ENCODE measurements at regions not wholly inside any gene's neighbourhood (a gene's known extent, or its start where the extent isn't known, plus 50 kb on each side); places are given as distances from the start of the nearest gene placed in this dataset.
"Not testable (repeated sequence)": the region's sequence is repeated elsewhere in the genome, so short reads cannot be mapped to it uniquely, and the experiment has no call there.

DNA sequence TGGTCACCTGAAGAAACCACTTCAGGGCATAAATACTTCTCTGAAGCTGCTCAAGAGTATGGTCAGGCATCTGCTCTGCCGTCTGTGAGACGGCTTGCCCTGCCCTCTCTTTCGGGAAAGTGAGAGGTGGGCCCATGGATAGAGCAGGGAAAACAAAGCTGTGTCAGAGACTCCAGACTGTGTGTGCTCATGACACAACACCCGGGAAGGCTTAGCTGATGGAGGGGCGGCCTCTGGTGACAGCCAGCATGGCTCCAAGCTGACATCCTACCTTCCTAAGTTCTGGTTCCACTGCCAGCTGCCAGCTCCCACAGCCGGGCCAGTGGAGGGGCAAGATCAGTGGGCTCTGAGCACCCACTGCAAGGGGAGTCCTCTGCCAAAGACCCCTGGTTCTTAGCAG lies 215.3 kb downstream of the ANKRD30B start:
- DNase-seq (ENCODE audit: low spot score), result no peak

DNA sequence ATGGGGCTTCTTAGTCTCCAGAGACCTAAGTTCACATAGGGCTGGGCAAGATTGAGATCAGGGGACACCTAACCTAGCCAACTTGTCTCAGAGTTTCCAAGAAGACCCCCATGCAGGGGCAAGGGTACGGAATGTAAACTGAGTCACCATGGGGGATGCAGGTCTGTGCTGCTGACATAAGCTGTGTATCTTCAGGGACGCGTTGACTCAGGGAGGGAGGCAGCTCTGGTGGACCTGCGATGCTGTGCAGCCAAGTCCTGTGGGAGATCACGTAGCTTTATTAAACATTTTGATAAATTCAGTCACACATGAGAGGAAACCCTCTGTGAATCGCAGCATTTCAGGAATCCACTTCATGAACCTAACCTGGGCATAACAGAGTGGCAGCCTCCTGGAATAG lies 216.0 kb downstream of the ANKRD30B start:
- no peak for DNase-seq (ENCODE audit: low spot score)

DNA sequence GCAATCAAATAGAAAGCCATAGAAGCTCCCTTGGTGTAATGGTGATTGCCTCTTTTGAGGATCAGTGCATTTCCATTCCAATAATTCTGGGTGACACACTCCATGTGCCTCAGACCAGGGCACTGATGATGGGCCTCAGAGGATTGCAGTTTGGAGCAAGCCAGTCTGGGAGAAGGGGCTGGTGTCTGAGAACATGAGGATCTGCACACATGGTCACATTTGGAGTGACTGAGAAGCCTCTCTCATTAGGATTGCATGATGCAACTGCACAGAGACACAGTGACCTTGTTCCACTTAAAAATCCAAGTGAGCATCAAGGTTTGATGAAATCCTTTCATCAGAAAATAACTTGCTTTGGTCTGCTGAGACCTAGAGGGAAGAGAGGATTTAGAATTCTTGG lies 216.4 kb downstream of the ANKRD30B start:
- no peak for DNase-seq (ENCODE audit: low spot score)

DNA sequence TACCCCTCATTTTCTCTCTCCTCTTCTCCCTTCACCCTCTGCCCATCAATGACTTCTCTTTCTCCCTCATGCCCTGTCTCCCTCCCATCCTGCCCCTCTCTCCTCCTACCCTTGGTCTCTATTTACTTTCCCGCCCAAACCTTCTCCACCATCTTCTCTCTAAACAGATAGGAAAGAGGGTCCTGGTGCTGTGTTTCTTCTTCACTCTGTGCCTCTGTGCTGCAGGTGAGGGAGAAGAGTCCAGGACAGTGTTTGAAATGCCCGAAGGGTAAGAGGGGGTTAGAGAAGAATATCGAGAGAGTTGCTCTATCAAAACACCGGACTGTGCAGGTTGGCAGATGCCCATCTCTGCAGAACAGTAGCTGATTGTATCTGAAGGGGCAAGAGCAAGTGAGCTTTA lies 217.0 kb downstream of the ANKRD30B start:
- DNase-seq (ENCODE audit: low spot score), result not testable (repeated sequence)

DNA sequence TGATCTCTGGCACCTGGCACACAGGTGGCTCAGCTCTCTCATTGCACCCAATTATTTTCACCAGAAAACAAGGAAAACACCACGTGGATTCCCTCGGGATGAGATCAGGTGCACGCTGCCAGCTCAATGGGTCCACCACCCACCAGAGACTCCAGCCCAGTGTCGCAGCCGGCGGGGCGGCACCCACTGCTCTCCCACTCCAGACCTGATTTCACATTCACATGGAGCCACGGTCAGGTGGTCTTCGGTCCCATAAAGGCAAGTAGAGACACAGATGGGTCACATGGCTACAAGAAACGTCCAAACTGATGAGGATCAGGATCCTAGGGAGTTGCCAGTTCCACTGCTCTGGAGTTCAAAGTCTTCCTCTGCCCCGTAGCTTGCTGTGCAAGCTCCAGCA lies 217.6 kb downstream of the ANKRD30B start:
- DNase-seq (ENCODE audit: low spot score), result no peak

DNA sequence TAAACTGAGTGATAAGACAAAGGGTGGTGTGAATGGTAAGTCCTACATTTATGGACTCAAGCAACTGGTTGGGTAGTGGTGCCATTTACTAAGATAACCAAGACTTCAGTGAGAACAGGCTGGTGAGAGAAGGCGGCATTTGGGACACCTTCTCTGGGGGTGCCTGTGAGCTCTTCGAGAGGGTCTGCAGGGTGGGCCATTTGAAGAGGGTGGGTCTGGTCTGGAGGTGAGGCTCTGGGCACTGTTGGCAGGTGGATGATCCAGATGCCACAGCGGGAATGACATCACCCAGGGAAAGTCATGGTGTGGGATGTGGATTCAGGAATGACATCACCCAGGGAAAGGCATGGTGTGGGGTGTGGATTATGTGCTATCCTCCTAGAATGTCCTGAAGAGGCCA lies 219.3 kb downstream of the ANKRD30B start:
- DNase-seq (ENCODE audit: low spot score), result not testable (repeated sequence)

DNA sequence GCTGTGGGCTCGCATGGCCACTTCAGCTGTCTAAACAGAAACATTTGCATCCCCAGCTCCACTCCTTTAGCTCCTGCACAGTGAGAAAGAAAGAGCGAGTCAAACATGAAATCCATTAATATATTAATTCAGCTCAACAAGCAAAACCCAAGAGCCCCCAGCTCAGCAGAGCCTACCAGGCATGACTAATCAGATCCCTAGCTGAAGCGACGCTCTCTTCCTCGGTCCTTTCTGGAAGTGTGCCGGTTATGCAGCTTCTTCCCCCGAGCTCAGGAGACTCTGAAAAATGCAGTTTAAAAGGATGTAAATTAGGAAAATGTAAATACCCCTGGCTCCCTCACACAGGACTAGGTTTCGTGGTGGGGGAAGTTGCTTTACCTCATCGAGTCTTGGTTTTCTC lies 221.5 kb downstream of the ANKRD30B start:
- no peak for DNase-seq (ENCODE audit: low spot score)

DNA sequence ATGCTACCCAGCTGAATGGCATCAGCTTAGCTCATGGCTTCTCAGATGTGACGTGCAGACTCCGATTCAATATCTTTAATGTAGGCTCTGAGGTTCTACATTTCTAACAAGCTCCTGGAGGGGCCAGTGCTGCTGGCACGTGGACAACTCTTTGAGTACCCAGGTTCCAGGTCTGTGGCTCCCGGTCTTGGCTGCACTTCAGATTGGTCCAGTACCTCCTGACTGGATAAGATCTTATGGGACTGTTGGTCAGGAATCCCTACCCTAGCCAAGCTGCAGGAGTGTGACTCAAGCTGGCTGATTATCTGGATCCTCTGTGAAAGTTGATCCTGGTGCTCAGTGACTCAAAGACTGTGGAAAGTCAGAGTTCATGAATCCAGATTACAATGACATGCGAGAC lies 222.1 kb downstream of the ANKRD30B start:
- no peak for DNase-seq (ENCODE audit: low spot score)

DNA sequence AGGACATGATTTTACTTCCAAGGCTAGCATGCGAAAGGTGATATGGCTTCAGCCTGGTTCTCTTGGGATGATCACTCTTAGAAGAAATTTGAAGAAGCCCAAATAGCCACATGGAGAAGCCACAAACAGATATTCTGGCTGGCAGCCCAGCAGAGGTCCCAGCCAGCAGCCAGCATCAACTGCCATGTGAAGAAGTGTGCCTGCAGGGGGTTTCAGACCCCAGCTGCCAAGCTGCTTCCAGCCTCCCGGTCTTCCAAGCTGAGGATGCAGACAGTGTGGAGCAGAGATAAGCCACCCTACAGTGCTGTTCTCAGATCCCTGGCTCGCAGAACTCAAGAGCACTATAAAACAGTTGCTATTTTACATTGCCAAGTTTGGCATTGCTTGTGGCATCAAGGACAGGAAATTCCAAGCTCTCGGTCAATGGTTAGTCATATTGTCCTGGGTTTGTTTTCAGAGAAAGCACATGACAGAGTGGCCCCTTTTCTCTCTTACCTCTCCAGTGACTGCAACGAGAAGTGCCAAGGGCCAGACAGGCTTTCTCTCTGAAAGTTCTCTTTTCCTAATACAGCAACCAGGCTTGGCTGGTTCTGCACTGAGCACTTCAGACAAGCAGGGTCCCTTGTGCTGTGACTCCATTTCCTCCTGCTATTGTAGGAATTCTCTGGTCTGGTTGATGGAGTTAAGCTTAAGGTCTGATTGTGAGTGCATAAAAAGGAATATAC lies 223.7 kb downstream of the ANKRD30B start:
- DNase-seq (ENCODE audit: low spot score), result no peak

DNA sequence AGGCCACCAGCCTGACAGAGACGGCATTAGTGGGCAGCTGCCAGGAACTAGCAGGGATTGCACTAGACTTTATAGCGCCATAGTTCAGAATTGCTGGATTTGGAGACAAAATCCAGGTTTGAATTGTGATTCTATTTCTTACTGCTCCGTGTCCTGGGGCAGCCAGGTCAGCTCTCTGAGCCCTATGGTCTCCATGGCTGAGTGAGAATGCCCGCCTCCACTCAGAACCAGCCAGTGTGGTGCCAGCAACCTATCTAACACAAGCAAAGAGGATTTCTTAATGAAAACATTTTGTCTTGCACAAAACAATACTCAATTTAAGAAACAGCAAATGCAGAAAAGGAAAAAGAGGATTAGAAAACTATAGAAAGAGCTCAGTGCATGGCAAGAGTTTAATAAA lies 225.4 kb downstream of the ANKRD30B start:
- not testable (repeated sequence) for DNase-seq (ENCODE audit: low spot score)

DNA sequence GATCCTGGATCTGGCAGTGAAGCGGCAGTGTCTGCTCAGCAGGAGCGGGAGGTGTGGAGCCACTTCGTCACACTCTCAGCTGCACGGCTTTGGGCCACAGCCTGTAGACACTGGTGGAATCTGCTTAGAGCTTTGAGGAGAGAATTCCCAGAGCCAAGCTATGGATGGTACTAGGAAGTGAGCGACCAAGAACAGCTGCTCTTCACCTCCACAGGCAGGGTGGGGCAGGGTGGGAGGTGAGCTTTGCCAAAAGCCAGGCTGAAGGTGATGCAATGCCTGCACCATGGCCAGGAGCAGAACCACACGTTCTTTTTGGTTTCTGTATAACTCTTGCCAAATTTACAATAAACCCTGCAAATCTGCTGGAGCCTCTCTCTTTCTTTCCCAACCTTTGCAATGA lies 226.1 kb downstream of the ANKRD30B start:
- DNase-seq (ENCODE audit: low spot score), result no peak

DNA sequence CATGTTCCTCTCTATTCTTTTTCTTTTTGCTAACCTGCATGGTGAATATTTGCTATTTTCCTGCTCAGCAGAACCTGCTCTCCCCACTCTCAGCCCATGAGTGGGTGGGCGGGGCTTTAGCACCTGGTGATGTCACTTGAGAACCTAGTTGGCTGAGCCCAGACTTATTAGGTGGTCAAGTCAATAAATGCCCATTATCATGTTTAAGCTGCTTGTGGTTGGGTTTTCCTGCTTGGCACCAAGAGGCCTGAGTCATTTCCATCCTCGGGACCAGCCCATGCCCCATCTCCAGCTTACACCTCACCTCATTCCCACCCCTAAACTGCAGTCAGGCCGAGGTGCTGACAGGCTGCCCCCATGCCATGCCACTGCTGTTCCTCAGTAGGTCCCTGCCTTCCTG lies 226.6 kb downstream of the ANKRD30B start:
- DNase-seq (ENCODE audit: low spot score), result no peak

DNA sequence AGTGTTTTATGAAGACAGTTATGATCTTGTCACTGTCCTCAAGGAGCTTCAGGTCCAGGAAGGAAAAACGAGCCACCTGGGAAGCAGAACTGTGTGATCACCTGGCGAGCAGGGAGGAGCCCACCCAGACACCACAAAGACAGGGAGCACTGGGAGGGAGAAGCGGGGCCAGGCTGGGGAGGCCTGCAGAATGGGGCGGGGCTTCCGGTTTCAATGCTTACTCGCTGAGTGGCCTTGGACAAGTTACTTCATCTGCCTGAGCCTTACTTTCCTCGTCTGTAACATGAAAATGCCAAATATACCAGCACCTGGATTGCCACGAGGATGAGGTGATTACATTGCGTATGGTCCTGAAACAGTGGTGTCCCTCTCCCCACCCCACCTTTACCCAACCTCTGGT lies 227.5 kb downstream of the ANKRD30B start:
- DNase-seq (ENCODE audit: low spot score), result no peak

DNA sequence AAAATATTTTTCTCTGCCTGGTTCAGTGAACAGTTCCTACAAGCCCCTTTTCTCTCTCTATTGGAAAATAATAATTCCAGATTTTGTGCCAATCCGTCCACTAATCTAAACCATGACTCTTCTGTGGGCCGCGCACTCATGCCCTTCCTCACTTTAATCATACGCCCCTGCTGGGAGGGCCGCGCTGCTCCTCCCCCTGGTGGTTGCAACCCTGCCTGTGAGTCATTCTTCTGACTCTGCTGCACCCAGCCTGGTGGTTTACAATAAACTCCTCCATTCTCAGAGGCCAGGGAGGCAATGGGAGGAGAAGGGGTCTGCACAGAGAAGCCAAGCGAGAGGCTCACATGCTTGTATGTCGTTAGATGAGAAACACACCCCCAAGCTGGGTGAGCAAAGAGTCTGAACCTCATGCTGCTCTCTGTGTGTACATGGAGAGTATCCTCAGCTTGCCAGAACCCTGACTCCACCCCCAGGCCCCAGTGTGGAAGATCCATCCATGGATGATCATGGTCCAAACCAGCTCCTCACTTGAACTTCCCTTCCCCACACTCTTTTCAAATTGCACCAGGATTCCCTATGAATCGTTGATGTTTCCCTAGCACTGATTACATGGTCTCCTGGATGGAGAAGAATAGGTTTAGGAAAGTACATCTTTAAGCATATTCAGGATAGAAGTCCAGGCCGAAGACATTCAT lies 228.9 kb downstream of the ANKRD30B start:
- DNase-seq (ENCODE audit: low spot score), result no peak

DNA sequence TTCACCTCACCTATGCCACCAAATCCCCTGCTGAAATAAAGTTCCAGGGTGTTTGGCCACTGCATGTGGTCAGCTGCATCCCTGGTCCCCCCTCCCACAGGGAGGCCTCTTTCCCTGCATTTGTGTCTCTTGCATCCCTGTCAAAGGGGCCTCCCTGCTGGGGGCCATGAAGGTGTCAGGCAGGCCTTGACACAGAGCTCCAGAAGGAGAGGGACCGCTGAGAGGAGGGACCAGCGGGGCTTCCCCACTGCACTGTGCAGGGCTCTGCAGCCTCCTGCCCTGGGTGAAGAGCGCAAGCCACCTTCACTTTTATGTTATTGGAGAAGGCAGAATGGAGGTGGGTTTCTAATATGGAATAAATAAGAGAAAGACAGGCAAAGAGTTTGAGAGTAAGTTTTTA lies 230.2 kb downstream of the ANKRD30B start:
- no peak for DNase-seq (ENCODE audit: low spot score)

DNA sequence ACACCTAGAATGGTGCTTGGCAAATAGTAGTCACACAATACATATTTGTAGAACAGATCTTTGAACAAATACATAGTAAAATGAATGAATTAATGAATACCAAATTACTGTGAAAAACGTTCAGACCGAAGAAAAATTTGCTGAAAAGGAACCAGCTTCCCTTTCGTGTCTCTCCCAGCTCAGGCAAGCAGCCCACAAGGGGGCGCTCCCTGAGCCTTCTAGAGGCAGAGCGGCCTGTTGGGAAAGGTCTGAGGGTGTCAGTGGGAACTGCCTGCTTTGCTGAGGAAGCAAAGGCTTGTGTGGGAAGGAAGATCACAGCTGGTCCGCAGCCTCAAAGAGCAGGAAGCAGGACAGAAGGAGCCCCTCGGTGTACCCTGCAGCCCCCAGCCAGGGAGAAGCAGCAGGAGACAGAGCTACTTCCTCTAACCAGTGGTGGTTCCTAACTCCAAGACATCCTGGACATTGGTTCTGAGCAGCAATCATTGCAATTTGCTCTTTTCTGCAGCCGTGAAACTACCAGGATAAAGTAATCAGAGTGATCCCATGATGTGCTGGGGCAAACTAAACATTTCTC lies 231.1 kb downstream of the ANKRD30B start:
- DNase-seq (ENCODE audit: low spot score), result peak; percentile 3

DNA sequence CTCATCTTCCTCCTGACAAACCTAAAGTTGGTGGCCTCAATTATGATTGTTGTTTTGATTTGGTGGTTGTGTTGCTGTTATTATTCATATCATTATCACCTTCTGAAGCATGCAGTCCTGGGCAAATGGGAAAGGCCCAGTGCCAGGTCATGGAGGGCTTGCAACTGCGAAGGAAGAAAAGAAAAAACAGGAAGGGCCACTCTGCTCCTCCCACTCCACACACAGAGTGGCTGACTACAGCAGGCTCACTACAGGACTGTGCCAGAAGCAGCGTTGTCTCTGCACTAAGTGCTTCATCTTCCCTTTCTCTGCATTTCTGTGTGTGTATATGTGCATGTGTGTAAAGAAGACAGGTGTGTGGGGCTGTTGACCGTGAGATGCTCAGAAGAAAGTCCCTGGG lies 231.9 kb downstream of the ANKRD30B start:
- DNase-seq (ENCODE audit: low spot score), result no peak

DNA sequence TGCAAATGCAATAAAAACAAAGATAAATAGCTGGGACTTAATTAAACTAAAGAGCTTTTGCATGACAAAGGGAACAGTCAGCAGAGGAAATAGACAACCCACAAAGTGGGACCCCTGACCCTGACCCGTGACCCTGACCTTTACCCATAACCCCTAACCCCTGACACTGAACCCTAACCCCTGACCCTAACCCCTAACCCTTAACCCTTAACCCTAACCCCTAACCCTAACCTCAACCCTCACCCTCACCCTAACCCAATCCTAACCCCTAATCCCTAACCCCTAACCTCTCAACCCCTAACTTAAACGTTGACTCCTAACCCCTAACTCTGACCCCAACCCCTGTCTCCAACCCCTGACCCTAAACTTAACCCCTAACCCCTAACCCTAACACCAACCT lies 236.6 kb downstream of the ANKRD30B start:
- not testable (repeated sequence) for DNase-seq (ENCODE audit: low spot score)

DNA sequence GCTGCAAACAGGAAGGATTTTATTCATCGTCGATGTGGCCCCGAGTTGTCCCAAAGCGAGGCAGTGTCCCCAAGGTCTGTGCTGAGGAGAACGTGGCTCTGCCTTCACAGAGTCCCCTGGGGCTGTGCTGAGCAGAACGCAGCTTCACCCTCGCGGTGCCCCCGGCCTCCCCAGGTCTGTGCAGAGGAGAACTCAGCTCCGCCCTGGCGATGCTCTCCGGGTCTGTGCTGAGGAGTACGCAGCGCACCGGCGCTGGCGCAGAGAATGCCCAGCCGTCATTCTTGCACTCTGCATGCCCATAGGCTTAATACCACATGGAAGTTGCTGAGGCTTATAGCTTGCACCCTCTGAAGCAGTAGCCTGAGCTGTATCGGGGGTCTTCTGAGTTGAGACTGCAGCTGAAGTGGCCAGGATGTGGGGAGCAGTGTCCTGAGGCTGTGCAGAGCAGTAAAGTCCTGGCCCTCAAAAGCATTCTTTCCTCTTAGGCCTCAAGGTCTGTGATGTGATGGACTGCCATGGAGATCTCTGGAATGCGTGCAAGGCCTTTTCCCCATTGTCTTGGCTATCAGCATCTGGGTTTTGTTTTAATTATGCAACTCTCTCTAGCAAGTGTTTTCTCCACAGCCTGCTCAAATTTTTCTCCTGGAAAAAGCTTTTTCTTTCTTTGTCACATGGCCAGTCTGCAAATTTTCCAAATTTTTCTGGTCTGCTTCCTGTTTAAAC lies 237.5 kb downstream of the ANKRD30B start:
- not testable (repeated sequence) for DNase-seq (ENCODE audit: low spot score)

DNA sequence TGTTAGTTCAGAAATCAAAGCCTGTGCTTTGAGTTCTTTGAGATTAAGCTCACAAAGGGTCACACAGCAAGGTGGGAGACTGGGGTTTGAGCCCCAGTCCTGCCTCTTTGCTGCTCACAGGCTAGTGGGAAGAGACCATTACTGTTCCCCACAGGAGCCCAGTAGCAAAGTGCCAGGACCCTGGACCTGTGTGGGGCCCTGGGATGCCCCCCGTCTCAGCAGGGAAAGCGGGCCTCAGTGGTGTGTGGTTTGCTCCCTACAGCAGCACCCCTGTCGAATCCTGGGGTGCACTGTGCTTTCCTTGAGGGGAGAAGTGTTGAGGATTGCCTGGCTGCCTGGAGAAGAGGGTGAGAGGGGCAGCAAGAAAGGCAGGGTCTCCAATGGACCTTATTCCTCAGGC lies 239.4 kb downstream of the ANKRD30B start:
- not testable (repeated sequence) for DNase-seq (ENCODE audit: low spot score)

DNA sequence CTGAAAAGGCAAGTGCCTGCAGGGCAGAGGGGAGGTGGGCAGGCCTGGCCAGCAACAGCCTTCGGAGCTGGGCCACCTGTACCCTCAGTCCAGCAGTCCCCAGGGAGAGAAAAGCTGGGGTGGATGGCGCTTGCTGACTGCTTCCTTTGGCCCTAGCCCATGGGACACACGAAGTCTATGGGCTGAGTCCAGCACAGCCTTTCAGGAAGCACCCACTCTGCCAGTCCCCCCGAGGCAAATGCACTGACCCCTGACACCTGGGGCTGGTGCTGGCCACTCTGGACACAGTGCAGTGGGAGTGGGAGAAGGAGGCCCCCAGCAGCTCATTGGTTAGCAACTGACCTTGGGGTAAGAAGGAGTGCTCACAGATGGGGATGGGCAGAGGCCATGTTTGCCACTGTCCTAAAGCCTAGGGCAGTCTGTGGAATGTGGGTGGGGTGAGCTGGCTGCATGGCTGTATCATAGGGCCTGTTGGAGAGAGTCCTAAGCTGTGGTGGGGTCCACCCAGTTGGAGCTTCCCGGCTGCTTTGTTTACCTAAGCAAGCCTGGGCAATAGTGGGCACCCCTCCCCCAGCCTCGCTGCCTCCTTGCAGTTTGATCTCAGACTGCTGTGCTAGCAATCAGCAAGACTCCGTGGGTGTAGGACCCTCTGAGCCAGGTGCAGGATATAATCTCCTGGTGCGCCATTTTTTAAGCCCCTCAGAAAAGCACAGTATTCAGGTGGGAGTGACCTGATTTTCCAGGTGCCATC lies 240.2 kb downstream of the ANKRD30B start:
- DNase-seq (ENCODE audit: low spot score), result not testable (repeated sequence)

DNA sequence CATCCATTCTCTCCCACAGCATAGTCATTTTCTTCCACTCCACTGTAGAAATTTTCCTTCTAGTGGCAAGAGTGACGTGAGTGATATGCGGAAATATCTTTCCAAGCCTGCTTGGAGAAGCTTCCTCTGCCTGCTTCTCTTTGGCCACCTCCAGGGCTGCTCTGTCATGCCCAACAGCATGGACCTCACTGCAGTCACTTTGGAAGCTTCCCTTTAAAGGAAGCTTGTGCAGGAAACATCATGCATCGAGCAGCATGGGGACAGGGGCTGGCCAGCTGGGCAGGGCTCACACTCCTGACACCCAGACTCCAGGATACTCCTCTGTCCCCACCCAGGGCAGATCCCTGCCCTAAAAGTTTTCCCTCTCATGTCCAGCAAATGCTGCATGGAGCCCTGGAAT lies 241.6 kb downstream of the ANKRD30B start:
- DNase-seq (ENCODE audit: low spot score), result not testable (repeated sequence)

Measured in LoVo (cell line).